Keratinocyte (primary cell): ENCODE measurements at regions not wholly inside any gene's neighbourhood (a gene's known extent, or its start where the extent isn't known, plus 50 kb on each side); places are given as distances from the start of the nearest gene placed in this dataset.

ENCODE experiments used
- EZH2 ChIP-seq: IDR thresholded peaks from one replicate; pipeline ENCODE4 v1.6.1; 2012; ENCODE audit warnings: inconsistent platforms, mild to moderate bottlenecking, low read length, moderate library complexity
- TF ChIP-seq, protein P1 (sequence below), 3 experiments: IDR thresholded peaks in 1 of 3; conservative IDR thresholded peaks in 1 of 3; optimal IDR thresholded peaks in 1 of 3; 2 replicates in 2 of 3; 3 replicates in 1 of 3; pipeline versions ENCODE3 to v1.5.1; 2011; ENCODE audit warnings: low read length in 3 of 3, mild to moderate bottlenecking in 3 of 3, moderate library complexity in 2 of 3, control low read depth in 1 of 3, inconsistent platforms in 1 of 3; ENCODE audit not compliant: insufficient read depth in 2 of 3; ENCODE audit errors: extremely low read depth in 1 of 3

DNA sequence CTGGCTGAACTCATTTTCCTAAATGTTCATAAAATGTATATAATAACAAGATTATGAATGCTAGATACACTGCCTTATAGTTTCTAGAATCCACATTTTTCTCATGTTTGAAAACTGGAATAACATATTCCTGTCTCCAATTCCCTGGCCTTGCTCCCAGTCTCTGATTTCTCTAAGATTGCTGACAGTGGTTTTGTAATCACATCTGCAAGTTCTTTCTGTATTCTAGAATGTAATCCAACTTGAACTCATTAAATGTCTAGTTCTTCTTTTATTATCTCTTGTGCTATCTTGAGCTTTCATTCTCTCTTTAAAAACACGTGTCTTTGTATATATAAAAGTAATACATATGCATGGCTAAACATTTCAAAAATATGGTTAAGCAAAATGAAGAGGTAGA, 215.2 kb upstream of the ADAMTS9 start:
- TF ChIP-seq EZH2 = no peak
- TF ChIP-seq, protein P1, sequence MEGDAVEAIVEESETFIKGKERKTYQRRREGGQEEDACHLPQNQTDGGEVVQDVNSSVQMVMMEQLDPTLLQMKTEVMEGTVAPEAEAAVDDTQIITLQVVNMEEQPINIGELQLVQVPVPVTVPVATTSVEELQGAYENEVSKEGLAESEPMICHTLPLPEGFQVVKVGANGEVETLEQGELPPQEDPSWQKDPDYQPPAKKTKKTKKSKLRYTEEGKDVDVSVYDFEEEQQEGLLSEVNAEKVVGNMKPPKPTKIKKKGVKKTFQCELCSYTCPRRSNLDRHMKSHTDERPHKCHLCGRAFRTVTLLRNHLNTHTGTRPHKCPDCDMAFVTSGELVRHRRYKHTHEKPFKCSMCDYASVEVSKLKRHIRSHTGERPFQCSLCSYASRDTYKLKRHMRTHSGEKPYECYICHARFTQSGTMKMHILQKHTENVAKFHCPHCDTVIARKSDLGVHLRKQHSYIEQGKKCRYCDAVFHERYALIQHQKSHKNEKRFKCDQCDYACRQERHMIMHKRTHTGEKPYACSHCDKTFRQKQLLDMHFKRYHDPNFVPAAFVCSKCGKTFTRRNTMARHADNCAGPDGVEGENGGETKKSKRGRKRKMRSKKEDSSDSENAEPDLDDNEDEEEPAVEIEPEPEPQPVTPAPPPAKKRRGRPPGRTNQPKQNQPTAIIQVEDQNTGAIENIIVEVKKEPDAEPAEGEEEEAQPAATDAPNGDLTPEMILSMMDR (optimal IDR thresholded peaks at IDR 0.05 in 1 of 3, IDR thresholded peaks at IDR 0.05 in 1 of 3, conservative IDR thresholded peaks at IDR 0.05 in 1 of 3; ENCODE audit: extremely low read depth in 1 of 3, insufficient read depth in 2 of 3, low read length in 3 of 3) = no peak
